GM18519 (cell line): ENCODE measurements at regions not wholly inside any gene's neighbourhood (a gene's known extent, or its start where the extent isn't known, plus 50 kb on each side); places are given as distances from the start of the nearest gene placed in this dataset.
"Not testable (repeated sequence)": the region's sequence is repeated elsewhere in the genome, so short reads cannot be mapped to it uniquely, and the experiment has no call there.

Experiments used
- ATAC-seq: cut with Tn5 transposase; IDR thresholded peaks from one replicate; pipeline ENCODE4 v1.9.1; 2021; ENCODE audit warnings: mild to moderate bottlenecking, moderate library complexity; ENCODE audit not compliant: unreplicated experiment, low FRiP score

DNA sequence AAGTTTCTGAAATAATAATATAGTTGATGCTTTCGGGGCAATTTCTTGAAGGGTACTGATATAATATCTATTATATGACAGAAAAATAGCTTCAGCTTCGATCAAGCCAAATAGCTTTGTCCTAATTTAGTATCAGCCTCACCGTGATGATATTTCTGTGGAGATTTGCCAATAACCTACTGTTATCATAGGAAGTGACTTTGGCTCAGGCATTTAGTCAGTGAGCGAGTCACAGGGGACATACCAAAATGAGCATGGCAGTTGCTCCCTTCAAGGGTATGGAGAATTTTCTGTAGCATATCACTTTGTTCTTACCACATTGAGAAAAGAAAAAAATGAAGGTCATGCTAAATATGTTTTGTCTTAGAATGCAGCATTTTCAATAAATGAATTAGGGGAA is 767.6 kb upstream of the SLITRK1 start:
- ATAC-seq, result no peak

DNA sequence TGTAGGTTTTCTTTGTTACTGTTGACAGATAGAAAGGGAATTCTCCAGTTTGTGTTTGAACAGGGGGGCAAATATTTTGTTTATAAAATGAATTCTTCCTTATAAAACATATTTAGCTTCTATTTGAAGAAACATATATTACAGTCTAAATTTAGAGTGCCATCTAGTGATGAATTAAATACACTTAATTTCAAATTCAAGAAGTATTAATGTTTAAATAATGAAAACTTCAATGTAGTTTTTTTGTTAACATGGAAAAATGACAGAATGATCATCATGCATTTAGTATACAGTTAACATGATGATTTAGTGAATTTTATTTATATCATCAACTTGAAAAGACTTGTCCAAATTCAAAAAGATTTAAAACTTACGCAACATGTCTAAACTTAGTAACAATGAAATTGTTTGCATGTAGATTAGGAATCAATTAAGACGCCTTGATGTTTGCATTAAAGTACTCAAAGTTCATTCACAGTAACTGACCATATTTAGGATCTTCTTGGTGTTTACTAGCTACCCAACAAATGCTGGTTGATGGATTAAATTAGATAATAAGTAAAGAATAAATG is 765.9 kb upstream of the SLITRK1 start:
- no peak for ATAC-seq

DNA sequence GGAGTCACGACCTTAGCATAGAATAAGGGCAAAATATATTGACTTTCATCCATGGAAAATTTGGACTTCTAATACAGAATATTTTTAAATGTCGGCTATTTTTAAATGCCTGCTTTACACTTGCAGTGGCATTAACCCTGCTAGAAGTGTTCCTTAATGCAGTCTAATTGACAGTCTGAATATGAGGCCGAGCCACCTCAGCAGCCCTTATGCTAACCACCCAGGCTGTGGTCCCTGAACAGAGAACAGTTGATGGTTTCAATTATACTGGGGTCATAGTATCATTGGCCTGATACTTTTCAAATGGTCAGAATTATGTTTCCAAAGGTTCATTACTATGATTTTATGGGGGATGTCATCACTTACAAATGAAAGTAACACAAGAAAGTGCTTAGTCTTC is 764.7 kb upstream of the SLITRK1 start:
- ATAC-seq, result no peak

DNA sequence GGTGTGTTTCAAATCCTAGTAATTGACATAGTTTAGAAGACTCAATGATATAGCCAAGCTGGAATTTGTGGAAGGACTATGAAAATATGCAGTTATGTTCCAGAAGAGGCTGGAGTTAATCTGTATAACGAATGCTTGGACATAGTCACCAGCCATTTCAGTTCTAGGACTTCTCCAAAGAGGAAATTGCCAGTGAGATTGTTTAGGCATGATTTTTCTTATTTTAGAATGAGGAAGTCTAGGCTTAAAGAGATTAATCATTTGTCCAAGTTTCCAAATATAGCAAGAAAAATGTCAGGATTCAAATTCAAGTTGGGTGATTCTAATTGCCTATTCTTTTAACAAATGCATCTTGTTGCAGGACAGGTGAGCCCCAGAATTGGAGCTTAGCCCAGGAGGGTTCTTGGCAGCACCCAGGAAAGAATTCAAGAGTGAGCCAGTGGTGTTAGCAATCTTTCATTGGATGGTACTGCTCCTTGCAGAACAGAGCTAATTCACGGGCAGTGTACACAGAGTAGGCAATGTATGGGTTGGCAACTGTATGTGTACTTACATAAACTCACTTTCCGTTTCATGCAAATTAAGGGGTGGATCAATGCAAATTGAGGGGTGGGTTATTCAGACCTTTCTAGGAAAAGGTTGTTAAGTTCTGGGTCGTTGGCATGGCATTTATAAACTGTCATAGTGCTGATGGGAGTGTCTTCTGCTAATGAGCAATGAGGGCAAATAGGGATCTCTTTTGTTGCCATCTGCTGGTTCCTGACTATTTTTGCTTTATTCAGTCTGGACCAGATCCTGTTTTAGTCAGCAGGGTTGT is 763.1 kb upstream of the SLITRK1 start:
- no peak for ATAC-seq

DNA sequence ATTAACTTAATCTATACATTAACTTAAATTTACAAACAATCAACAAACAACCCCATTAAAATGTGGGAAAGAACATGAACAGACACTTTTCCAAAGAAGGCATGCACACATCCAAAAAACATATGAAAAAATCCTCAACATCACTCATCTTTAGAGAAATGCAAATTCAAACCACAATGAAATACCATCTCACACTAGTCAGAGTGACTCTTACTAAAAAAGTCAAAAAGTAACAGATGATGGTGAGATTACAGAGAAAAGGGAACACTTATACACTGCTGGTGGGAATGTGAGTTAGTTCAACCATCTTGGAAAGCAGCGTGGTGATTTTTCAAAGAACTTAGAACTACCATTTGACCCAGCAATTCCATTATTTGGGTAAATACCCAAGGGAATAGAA is 759.2 kb upstream of the SLITRK1 start:
- ATAC-seq, result no peak

DNA sequence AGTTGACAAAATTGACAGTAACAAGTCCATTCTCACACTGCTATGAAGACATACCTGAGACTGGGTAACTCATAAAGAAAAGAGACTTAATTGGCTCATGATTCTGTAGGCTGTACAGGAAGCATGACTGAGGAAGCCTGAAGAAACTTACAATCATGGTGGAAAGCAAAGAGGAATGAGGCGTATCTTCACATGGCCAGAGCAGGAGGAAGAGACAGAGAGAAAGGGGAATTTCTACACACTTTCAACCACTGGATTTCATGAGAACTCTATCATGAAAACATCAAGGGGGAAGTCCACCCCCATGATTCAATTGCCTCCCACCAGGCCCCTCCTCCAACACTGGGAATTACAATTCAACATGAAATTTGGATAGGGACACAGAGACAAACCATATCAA is 758.4 kb upstream of the SLITRK1 start:
- ATAC-seq, result no peak

DNA sequence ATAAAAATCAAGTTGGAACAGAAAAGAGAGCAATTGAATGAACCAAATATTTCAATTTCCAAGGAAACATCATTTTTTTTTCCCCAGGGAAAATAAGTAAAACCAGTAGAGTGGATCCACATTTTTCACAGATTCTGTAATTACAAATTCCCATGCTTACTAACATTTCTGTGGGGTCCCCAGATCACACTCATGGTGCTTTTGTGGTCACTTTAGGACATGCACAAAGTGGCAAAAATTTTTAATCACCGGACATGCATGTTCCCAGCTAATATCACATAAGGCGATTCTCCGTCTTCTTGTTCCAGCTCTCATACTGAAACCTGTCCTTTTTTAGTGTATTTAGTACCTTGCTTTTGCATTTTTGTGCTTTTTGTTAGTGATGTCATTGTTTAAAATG is 748.2 kb upstream of the SLITRK1 start:
- no peak for ATAC-seq

DNA sequence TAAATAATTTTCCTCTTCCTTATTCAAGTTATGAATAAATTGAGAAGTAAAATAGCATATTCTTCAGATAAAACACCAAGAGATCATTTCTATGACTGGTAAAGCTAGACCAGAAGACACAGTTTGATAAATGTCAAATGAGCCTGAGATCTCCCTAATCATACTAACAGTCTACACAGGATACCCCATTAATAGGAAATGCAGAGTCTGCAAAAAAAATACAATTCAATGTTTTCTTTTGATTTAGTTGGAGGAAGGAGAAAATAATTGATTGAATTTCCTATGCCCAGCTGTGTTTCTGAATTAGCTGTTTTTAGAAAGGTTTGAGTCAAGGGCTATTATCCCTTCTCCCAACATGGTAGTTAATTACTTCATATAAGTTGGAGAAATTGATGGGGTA is 734.6 kb upstream of the SLITRK1 start:
- no peak for ATAC-seq

DNA sequence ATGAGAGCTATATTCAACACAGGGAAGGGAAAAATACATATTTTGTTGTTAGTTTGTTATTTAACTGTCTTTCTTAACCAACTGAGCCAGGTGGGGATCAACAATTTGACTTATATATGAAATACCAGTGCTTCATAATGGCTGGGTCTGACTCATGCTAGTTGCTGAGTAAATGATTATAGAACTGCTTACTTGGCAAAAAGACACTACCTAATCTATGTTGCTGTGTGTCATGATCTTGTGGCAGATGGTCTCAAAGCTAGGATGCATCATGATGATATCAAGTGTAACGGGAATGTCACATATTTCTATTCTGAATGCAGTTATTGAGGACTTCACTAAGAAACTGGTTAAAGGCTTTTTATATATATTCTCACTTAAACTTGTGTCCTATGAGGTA is 727.4 kb upstream of the SLITRK1 start:
- ATAC-seq, result no peak

DNA sequence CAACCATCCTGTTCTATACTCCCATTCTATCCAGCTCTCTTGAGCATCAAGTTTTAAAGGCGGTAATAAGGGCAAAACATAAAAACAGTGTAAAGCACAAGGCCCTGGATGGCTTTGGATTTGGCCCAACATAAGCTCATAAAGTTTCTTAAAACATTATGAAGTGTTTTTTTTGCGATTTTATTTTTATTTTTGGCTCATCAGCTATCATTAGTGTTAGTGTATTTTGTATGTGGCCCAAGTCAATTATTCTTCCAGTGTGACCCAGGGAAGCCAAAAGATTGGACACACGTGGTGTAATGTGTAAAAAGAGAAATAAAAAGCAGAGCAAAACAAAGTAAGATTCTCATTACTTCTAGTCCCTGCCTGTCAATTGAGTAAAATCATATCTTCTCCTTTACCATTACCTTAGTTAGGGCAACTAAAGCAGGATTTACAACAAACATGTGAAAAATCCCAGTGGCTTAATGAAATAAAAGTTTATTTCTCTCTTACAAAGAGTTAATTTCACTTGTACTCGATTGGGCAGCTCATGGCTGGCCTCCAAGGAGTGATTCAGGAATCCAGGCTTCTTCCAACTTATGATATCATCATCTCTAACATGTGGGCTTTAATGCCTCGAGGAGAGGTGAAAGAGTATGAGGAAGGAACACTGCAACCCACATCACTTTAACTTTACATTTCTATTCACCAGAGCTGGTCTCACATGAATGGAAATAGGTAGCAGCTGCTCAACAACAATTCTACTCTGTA is 725.2 kb upstream of the SLITRK1 start:
- no peak for ATAC-seq

DNA sequence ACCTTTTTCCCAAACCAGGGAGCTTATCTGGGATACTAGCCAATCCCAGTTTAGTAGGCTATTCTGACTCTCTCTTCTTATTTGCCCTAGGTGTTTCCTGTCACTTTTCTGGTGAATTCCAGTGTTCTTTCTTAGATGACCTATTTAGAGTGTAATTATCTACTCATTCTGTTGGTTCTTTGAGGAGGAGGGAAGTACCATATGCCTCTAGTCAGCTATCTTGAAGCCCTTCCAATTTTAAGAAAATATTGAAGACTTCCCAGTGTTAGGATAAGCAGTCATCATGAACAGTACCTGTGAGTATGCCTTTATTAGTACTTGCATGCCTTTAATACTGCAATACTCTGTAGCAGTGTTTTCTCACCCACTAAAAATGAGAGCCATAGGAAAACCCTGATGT is 724.3 kb upstream of the SLITRK1 start:
- no peak for ATAC-seq

DNA sequence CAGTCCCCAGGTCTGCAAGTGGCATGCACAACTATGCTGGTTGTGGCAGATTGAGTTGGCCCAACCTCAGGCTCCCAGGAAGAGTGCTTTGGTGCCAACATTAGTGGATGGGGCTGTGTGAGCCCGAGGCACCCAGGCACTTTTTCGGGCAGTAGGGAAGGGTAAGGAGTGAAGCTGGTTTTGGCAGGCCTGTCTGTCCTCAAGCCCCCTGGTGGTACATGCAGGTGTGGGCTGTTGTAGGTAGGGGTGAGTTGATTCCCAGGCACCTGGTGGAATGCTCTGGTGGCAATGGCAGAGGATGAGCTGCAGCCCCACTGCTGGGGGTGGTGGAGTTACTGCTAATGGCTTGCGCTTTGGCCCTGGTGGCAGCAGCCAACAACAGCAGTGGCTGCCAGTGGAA is 723.7 kb upstream of the SLITRK1 start:
- no peak for ATAC-seq

DNA sequence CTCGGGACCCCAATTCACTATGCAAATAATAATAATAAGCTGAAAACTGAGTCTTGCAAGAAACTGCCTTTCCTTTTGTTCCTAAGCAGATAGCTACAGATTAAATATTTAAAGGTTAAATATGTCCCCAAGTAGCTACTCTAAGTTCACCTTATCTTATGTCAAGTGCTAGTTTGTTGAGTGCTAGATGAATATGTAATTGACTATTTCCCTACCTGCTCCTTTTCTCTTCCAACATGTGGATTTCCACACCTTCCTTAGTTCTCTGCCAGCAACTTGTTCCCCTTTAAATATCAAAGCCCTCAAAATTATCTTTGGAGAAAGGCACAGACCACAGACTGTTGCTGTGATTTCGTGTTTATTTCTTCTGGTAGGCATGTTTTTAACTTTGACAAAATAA is 709.2 kb upstream of the SLITRK1 start:
- ATAC-seq, result no peak

DNA sequence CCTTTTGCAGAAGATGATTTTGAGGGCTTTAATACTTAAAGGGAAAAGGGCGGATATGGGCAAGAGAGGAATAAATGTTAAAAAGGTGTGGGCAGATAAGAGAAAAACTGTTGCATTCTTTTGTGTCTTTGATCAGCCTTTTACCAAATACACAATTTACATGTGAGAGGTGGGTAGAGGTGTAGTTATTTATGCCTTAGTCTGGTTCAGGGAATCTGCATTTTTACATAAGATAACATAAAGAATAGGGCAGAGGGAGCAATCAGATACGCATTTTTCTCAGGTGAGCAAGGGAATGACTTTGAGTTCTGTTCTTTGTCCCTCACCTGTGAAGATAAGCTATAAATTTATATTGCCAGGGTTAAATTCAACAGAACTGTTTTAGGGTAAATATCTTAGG is 708.4 kb upstream of the SLITRK1 start:
- ATAC-seq, result no peak

DNA sequence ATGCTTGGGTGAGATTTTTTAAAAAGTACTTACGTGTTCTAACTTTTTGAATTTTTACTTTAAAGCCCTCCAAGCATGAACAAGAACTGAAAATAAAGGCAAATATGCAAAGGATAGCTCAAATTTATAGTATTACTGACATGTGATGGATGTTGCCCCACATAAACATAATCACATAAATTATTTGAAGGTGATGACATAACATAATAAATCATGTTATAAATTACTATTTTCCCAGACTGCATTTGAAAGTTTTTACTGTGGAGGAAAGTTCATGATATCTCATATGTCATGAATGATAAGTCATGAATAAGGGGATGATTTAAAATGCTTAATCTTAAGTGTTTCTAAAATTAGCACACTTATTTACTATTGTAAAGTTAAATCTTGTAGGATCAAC is 705.7 kb upstream of the SLITRK1 start:
- ATAC-seq, result no peak

DNA sequence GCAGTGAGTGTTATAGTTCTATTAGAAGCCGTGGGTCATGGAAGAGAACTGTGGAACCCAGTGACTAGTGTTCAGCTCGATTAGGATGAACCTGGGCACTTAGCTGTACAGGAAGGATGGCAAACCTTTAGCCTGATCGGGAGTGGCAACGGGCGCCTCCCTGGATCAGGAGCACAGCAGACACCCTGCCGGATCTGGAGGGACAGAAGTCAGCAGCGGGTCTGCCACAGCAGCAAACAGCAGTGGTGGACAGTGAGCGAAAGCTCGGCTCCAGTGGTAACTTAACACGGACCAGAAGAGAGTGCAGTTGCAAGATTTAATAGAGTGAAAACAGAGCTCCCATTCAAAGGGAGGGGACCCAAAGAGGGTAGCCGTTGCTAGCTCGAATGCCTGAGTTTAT is 697.6 kb upstream of the SLITRK1 start:
- not testable (repeated sequence) for ATAC-seq

DNA sequence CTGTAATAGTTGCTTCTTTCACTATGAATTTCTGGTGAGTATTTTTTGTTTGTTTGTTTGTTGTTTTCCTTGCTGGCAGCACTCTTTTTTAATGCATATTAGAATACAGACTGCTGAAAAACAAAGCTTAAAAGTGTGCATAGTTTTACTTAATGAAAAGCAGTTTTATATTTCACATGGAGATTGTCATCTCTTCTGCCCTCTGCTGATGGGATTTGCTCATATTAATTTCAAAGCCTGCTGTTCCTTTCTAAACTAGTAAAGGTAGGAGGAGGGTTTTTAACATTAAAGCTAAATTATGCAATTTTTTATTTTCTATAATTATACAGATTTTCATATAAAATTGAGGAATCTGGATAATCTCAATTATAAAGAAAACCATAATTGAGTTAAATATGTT is 692.6 kb upstream of the SLITRK1 start:
- ATAC-seq, result no peak

DNA sequence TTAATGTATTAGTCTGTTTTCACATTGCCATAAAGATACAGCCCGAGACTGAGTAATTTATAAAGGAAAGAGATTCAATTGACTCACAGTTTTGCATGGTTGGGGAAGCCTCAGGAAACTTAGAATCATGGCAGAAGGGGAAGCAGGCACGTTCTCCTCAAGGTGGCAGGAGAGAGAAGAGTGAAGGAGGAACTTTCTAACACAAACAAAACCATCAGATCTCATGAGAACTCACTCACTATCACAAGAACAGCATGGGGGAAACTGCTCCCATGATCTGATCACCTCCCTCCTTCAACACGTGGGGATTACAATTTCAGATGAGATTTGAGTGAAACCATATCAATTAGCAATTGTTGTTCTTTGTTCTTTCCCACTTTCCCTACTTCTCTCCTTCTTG is 689.0 kb upstream of the SLITRK1 start:
- no peak for ATAC-seq

DNA sequence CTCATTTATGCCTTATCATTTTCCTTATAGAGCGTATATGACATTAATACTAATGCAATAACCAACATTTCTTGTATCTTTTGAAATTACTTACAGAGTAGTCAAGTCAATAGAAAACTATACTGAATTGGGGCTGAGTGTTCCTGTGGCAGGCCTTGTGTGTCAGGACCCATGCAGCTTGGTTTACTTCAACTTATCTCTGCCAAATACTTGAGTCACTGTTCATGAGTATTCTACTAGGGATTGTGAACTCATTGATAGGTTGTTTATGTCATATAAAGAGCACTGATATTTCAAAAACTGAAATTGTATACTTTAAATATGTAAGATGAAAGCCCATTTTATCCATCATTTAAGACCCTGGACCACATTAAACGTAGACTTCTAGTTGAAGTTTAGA is 688.6 kb upstream of the SLITRK1 start:
- ATAC-seq, result no peak

DNA sequence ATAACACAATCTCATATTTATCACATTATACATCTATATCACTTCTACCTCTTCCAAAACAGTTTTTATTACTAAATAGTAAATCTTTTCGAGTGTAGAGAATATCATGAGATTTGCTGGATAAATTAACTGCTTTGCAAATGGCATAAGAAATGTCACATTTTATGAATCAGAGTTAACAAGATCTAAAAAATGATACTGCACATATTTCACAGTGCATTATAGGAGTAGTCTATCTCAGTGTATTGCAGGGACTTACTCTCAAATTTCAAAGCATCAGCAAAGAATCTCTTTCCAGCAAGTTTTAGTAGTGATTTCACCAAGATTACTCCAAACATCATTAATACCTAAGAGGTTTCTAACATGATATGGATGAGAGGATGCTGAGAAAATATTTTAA is 687.1 kb upstream of the SLITRK1 start:
- ATAC-seq, result no peak

DNA sequence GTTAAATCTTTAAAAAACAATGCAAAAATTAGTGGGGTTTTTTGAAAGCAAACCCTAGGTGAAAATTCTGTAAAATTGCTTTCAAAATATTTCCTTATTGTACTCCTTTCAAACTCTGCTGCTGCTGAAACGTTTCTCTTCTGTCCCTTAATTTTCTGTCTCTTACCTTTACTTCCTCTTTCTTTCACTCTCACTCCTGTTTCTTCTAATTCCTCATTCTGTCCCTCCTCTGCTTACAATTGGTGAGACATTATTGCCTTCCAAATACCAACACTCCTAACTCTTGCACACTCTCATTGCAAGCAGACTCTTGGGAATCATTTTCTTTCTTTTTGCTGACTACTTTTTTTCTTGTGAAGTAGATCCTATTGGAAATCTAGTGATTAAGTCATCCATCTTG is 685.6 kb upstream of the SLITRK1 start:
- ATAC-seq, result no peak

DNA sequence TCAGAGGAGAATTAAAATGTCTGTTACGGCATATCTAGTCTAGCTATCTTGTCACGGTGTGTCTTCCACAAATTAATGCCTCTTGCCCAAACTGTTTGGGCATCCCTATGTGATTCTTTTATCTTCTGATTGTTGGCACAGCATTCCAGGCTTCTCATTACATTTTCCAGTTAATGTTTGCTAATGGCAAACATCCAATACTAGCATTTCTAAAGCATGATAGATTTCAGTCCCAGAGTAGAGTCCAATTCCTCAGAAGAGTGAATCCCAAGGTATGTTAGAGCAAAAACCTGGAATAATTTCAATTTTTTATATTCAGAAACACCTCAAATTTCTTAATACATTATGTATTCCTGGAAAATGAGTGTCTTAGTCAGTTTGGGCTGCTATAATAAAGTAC is 684.5 kb upstream of the SLITRK1 start:
- ATAC-seq, result no peak
